GM21529 (cell line): ENCODE measurements at regions not wholly inside any gene's neighbourhood (a gene's known extent, or its start where the extent isn't known, plus 50 kb on each side); places are given as distances from the start of the nearest gene placed in this dataset.

Source experiments
- ATAC-seq: cut with Tn5 transposase; IDR thresholded peaks from one replicate; pipeline ENCODE4 v1.9.1; 2021; ENCODE audit not compliant: unreplicated experiment

- ATAC-seq = no peak
Measured at GRCh38 chr6:44531442-44532015, 144.0 kb downstream of the CDC5L start.

- ATAC-seq = no peak
Measured at GRCh38 chr6:44533421-44533820, 145.9 kb downstream of the CDC5L start.

GRCh38 chr6:44534291-44534690, 146.8 kb downstream of the CDC5L start:
- no peak for ATAC-seq

GRCh38 chr6:44535446-44535845, 147.9 kb downstream of the CDC5L start:
- no peak for ATAC-seq

- no peak for ATAC-seq
Measured at GRCh38 chr6:44535967-44536366, 148.5 kb downstream of the CDC5L start.

- ATAC-seq = no peak
Measured at GRCh38 chr6:44537306-44538049, 150.0 kb downstream of the CDC5L start.

- ATAC-seq = no peak
Measured at GRCh38 chr6:44538131-44538806, 150.8 kb downstream of the CDC5L start.

- ATAC-seq = no peak
Measured at GRCh38 chr6:44538807-44539201, 151.3 kb downstream of the CDC5L start.

GRCh38 chr6:44539701-44540355, 152.3 kb downstream of the CDC5L start:
- ATAC-seq = no peak

- no peak for ATAC-seq
Measured at GRCh38 chr6:44540881-44541280, 153.4 kb downstream of the CDC5L start.

- ATAC-seq = no peak
Measured at GRCh38 chr6:44542401-44543116, 155.1 kb downstream of the CDC5L start.

GRCh38 chr6:44543664-44544063, 156.2 kb downstream of the CDC5L start:
- no peak for ATAC-seq

- ATAC-seq = no peak
Measured at GRCh38 chr6:44545224-44545623, 157.7 kb downstream of the CDC5L start.

- no peak for ATAC-seq
Measured at GRCh38 chr6:44548319-44548718, 160.8 kb downstream of the CDC5L start.

- no peak for ATAC-seq
Measured at GRCh38 chr6:44549516-44549915, 162.0 kb downstream of the CDC5L start.

GRCh38 chr6:44554194-44554593, 166.7 kb downstream of the CDC5L start:
- ATAC-seq = no peak

- ATAC-seq = no peak
Measured at GRCh38 chr6:44554861-44555260, 167.4 kb downstream of the CDC5L start.

- ATAC-seq = no peak
Measured at GRCh38 chr6:44556046-44556445, 168.5 kb downstream of the CDC5L start.

GRCh38 chr6:44558024-44558831, 170.7 kb downstream of the CDC5L start:
- ATAC-seq = no peak

- no peak for ATAC-seq
Measured at GRCh38 chr6:44558832-44559251, 171.3 kb downstream of the CDC5L start.
